GM19035 (cell line): ENCODE measurements at regions not wholly inside any gene's neighbourhood (a gene's known extent, or its start where the extent isn't known, plus 50 kb on each side); places are given as distances from the start of the nearest gene placed in this dataset.
"Not testable (repeated sequence)": the region's sequence is repeated elsewhere in the genome, so short reads cannot be mapped to it uniquely, and the experiment has no call there.

Source experiments
- ATAC-seq: cut with Tn5 transposase; IDR thresholded peaks from one replicate; pipeline ENCODE4 v1.9.1; 2021; ENCODE audit not compliant: unreplicated experiment

- ATAC-seq, result no peak
These were observed 51.9 kb upstream of the TBL1XR1 start for GRCh38 chr3:177249203-177249602.

GRCh38 chr3:177250151-177250550, 52.9 kb upstream of the TBL1XR1 start:
- ATAC-seq, result no peak

DNA sequence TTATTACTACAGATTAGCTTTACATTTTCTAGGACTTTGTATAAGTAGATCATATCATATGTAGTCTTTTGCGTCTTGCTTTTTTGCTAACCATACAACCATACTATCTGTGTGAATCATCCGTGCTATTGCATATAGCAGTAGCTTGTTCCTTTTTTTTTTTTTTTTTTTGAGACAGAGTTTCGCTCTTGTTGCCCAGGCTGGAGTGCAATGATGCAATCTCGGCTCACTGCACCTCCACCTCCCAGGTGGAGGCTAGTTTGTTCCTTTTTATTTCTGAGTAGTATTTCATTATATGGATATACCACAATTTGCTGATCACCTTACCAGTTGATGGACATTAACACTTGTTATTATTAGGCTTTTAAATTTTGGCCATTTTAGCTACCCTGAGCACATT, 54.5 kb upstream of the TBL1XR1 start:
- ATAC-seq, result no peak

DNA sequence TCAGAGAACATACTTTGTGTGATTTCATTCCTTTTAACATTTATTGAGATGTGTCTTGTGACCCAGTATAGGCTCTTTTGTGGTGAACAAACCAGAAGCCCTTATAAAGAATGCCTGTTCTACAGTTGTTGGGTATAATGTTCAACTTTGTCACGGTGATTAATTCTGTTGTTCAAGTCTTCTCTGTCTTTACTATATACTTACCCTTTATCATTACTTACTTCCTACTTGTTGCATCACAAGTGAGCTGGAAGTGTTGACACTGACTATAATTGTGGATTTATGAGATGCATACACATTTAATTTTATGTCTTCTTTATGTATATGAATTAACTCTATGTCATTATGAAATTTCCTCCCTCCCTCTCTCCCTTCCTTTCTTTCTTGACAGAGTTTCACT, 59.7 kb upstream of the TBL1XR1 start:
- ATAC-seq, result no peak

DNA sequence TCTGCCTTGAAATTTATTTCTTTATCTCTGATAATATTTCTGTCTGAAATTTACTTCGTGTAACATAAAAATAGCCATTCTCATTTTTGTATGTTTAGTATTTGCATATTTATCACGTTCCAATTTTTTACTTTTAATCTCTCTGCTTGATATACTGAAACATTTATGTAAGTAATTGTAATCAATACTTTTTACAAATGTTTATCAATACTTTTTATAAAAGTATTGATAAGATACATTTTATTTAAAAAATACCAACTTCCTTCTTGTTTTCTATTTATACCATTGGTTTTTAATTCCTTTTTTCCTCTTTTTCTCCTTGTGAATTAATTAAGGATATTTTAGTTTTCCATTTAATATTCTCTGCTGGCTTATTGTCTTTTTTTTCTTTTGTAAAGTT, 60.3 kb upstream of the TBL1XR1 start:
- ATAC-seq, result no peak

DNA sequence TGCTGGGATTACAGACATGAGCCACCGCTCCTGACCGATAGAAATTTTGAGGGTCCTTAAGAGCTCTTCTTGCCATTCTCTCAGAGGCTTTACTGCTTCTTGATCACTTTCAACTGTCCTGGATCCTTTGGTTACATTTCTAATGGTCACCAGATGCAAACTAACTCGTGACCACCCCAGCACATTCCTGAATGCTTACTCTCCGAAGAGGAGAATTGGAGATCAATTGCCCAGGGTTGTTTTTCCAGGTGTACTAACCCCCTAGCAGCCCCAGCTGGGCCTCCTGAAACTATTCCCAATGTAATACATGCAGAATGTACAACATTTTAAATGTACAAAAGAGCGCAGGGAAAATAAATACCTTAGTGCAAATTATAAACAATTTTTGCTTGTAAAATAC, 65.1 kb upstream of the TBL1XR1 start:
- no peak for ATAC-seq

GRCh38 chr3:177263615-177264368, 66.5 kb upstream of the TBL1XR1 start:
- no peak for ATAC-seq

- not testable (repeated sequence) for ATAC-seq
These were observed 74.7 kb upstream of the TBL1XR1 start for GRCh38 chr3:177271811-177272501.

DNA sequence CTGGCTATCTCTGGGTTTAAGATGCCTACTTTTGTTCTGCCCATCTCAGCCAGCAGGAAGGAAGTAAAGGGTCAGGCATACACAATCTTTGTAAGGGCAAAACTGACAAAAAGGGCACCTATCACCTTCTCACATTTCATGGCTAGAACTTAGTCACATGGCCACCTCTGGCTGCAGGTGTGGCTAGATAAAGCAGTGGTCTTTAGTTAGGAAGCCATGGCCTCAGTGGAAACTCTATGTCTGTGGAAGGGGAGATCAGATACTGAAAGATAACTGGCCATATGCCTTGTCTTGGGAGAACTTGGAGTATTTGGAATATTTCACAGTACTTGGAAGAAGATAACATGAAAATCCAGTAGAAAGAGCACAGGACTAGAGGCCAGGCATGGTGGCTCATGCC, 80.7 kb upstream of the TBL1XR1 start:
- ATAC-seq, result no peak

GRCh38 chr3:177279118-177279815, 82.0 kb upstream of the TBL1XR1 start:
- ATAC-seq, result no peak

- ATAC-seq, result no peak
These were observed 84.2 kb upstream of the TBL1XR1 start for GRCh38 chr3:177281292-177282118.

- no peak for ATAC-seq
These were observed 84.9 kb upstream of the TBL1XR1 start for GRCh38 chr3:177282119-177282655.

DNA sequence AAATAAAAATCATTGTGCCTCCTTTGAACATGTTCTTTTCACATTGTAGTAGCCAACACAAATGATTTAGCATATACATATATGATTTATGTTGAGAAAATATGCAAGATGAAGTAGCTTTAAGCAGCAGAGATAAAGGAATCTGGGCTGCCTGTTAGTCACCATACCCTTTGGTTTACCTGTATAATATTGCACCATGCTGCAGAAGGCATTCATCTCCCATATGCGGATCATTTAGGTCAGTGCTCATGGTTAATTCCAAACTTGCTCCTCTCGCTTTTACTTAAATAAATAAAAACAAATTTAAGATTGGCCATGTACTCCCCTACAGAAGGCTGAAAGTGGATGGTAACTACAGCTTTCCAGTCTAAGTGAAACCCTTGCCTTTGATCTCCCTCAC, 86.7 kb upstream of the TBL1XR1 start:
- ATAC-seq, result no peak

GRCh38 chr3:177284383-177284881, 87.2 kb upstream of the TBL1XR1 start:
- ATAC-seq, result no peak

DNA sequence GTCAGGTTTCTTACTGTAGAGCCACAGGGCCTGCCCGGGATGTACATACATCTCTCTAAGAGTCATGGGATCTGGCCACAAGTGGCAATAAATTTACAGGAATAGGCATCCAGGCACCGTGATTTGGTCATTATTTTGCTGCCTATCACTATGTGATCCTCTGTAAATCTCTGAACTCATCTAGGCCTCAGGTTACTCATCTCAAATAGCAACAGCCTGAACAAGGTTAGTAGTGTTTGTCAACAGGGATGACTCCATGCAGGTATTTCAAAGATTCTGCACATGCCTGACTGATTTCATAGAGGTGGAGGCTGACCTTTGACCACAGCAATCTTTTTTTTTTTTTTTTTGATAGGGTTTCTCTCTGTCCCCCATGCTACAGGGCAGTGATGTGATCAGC, 88.8 kb upstream of the TBL1XR1 start:
- ATAC-seq, result no peak

DNA sequence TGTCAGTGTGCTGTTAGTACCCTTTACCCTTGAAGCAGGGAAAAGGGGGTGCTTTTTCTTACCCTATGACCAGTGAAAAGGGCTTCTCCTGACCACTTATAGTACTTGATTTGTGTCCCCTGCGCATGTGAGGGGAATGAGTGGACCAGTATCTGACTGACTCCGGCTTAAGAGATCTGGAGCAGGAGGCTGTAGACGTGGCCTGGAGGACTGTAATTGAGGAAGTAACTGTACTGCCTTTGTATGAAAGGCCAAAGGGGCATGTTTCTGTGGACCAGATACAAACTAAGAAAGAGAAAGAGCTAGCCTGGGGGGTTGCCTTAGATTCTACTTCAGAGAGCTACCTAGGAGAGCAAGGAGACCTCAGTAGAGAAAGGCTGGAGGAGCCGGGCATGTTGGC, 89.9 kb upstream of the TBL1XR1 start:
- ATAC-seq, result no peak

DNA sequence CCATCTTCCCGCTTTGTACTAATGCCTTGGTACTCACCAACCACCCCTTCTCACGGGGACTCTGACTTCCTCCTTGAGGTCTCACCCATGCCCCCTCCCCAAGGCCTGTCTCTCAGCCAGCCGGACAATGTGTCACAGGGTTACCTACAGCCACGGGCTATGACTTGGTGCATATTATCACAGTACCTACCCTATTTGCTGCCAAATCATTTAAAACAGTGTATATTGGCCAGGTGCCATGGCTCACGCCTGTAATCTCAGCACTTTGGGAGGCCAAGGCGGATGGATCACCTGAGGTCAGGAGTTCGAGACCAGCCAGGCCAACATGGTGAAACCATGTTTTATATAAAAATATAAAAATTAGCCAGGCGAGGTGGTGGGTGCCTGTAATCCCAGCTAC, 93.4 kb upstream of the TBL1XR1 start:
- ATAC-seq, result no peak

GRCh38 chr3:177294221-177294620, 96.9 kb upstream of the TBL1XR1 start:
- ATAC-seq, result no peak

DNA sequence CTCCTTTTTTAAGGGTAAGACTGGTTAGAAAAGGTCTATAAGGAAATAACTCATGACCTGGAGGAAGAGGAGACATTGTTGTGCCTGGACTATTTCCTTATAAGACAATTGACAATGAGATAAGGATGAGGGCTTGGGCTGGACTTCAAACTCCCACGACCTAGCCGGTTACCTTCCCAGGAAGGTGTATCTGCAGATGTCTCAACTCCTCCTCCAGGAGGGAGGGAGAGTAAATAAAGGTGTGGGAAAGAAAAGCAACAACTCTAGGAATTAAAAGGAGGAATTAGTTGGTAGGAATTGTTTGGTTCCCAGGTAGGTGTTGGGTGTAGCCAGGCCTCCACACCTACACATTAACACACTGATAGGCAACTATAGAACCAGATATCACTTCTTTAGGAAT, 97.8 kb upstream of the TBL1XR1 start:
- no peak for ATAC-seq

GRCh38 chr3:177299250-177299649, 102.0 kb upstream of the TBL1XR1 start:
- no peak for ATAC-seq
